NT2/D1 (cell line): ENCODE measurements at regions not wholly inside any gene's neighbourhood (a gene's known extent, or its start where the extent isn't known, plus 50 kb on each side); places are given as distances from the start of the nearest gene placed in this dataset.

Source experiments
- DNase-seq: peaks from one replicate; pipeline ENCODE4 v3.0.0-alpha.2; 2011; ENCODE audit warnings: low read depth, low spot score
- H3K27me3 ChIP-seq: 2 replicates; pipeline ENCODE4 v1.6.0; 2011; ENCODE audit warnings: mild to moderate bottlenecking; ENCODE audit not compliant: insufficient read length, insufficient read depth
- H3K36me3 ChIP-seq: 2 replicates; pipeline ENCODE4 v1.6.1; 2011; ENCODE audit warnings: mild to moderate bottlenecking, low read length, mixed read lengths; ENCODE audit not compliant: insufficient read depth, insufficient read length
- H3K4me1 ChIP-seq: 2 replicates; pipeline ENCODE4 v1.5.1; 2011; ENCODE audit not compliant: insufficient read depth, insufficient read length
- H3K4me3 ChIP-seq: 2 replicates; pipeline ENCODE4 v1.5.1; 2011; ENCODE audit warnings: low read depth; ENCODE audit not compliant: insufficient read length
- H3K9ac ChIP-seq: 2 replicates; pipeline ENCODE4 v1.6.0; 2011; ENCODE audit warnings: low read depth; ENCODE audit not compliant: insufficient read length
- H3K9me3 ChIP-seq: 2 replicates; pipeline ENCODE4 v1.5.1; 2011; ENCODE audit warnings: mild to moderate bottlenecking, low read length; ENCODE audit not compliant: insufficient read depth
- SUZ12 ChIP-seq: IDR thresholded peaks from 2 replicates; pipeline ENCODE4 v1.6.1; 2011; ENCODE audit not compliant: insufficient read length, insufficient read depth; ENCODE audit errors: extremely low read depth
- YY1 ChIP-seq: IDR thresholded peaks from 2 replicates; pipeline ENCODE4 v1.6.1; 2011; ENCODE audit not compliant: insufficient read length, insufficient read depth
- ZNF274 ChIP-seq: IDR thresholded peaks from 2 replicates; pipeline ENCODE4 v1.6.1; 2011; ENCODE audit warnings: mild to moderate bottlenecking, low read depth, low read length

DNA sequence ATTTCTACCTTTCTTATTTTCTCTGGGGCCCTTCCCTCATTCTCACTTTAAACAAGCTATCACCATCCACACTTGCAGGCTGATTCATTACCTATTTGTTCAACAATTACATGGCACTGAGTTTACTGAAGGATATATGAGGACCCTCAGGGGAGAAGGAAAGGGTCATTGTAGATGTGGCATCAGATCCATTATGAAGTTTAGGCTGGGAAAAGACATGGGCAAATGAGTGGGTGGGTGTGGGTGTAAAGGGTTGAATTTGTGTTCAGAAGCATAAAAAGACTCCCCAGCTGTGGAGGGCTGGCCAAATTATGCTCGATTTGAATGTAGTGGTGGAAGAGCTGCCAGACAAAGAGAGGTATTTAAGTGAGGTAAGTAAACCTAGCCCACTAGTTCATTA lies 55.9 kb upstream of the MTAP start:
- no peaks in the 10 kb centered on the region for H3K36me3 ChIP-seq
- no peaks in the 10 kb centered on the region for H3K9me3 ChIP-seq
- DNase-seq = no peak
- H3K27me3 ChIP-seq = peaks cover 100% of the 10 kb centered on the region
- H3K4me1 ChIP-seq = no peaks in the 10 kb centered on the region
- H3K4me3 ChIP-seq = no peak overlapping the region
- TF ChIP-seq ZNF274 (no peak), SUZ12 (no peak), YY1 (no peak)
- no peak overlapping the region for H3K9ac ChIP-seq

DNA sequence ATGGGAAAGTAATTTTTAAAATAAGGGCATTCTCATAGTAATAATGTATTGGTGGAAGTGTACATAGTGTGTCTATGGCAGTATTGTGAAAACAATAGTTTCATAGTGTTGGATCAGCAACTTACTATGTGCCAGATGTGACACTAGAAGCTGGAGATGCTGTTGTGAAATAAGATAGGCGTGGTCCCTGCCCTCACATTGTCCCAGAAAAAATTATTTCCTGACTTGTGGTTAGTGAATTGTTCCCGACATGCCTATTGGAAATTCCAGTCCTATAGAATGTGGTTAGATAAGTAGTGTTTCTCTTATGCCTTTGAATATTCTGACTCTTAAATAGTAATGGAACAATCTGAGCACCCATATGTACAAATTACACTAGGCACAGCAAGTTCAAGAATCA lies 55.3 kb upstream of the MTAP start:
- Histone ChIP-seq H3K27me3 (peaks cover 98% of the 10 kb centered on the region), H3K4me3 (no peak overlapping the region), H3K9ac (no peak overlapping the region), H3K36me3 (no peaks in the 10 kb centered on the region), H3K9me3 (no peaks in the 10 kb centered on the region), H3K4me1 (no peaks in the 10 kb centered on the region)
- no peak for DNase-seq
- no peak for TF ChIP-seq SUZ12
- no peak for TF ChIP-seq ZNF274
- no peak for TF ChIP-seq YY1

DNA sequence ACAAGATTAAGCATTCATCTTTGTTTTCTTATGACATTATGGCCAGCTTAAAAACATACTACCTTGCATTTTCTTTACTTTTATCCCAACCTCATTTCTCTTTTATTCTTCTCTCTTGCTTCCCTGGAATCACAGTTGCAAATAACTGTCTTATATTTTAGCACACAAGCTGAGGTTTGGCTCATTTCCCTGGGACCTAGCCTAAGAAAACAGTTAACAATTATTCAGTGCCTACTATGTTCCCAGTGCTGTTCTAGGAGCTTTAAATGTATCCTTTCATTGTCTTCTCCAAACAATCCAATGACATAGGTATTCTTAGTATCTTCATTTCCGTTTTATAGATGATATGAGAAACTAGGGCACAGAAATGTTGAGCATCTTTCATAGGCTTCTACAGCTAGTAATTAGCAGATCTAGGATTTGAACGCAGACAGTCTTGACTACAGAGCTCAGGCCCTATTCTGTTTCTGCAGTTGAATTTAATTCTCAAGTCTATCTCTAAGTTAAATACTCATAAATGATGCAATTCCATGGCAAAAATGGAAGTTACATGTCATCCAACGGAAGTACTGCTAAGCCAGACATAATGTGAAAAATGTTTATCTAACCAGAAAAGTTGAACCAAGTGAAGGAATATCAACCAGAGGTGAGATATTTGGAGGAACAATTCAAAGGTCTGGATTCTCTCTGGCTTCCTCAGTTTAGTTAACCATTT lies 52.3 kb upstream of the MTAP start:
- no peaks in the 10 kb centered on the region for H3K4me1 ChIP-seq
- DNase-seq = no peak
- no peaks in the 10 kb centered on the region for H3K36me3 ChIP-seq
- no peak overlapping the region for H3K4me3 ChIP-seq
- no peak overlapping the region for H3K9ac ChIP-seq
- no peaks in the 10 kb centered on the region for H3K9me3 ChIP-seq
- TF ChIP-seq ZNF274 (no peak), YY1 (no peak), SUZ12 (no peak)
- peaks cover 98% of the 10 kb centered on the region for H3K27me3 ChIP-seq

DNA sequence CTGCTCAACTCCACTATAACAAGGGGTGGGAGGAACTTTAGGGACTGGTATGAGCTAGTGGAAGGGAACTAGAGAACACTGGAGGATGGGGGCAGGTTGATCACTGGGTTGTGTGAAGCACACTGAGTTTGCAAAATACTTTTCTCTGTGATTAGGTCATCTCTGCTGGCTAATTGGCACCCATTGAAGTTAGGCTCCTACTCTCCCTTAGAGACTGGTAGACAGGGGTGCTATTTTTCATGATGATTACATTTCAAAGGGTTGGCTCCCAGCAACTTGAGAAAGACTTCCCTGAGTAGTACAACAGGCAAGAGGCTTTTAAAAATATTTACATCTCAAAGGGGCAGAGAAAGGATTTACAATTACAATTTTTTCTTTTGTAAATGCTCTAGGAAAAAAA lies 50.4 kb upstream of the MTAP start:
- H3K9me3 ChIP-seq = no peaks in the 10 kb centered on the region
- H3K36me3 ChIP-seq = no peaks in the 10 kb centered on the region
- H3K9ac ChIP-seq = no peak overlapping the region
- TF ChIP-seq ZNF274 (no peak), SUZ12 (no peak), YY1 (no peak)
- H3K4me3 ChIP-seq = no peak overlapping the region
- peak; percentile 91 for DNase-seq
- H3K27me3 ChIP-seq = peaks cover 98% of the 10 kb centered on the region
- H3K4me1 ChIP-seq = no peaks in the 10 kb centered on the region
